T-helper 17 cell (primary cell): ENCODE measurements at regions not wholly inside any gene's neighbourhood (a gene's known extent, or its start where the extent isn't known, plus 50 kb on each side); places are given as distances from the start of the nearest gene placed in this dataset.
A peak's percentile ranks its signal among the peaks of the same experiment; 100 is the strongest.
"Not testable (repeated sequence)": the region's sequence is repeated elsewhere in the genome, so short reads cannot be mapped to it uniquely, and the experiment has no call there.

ENCODE experiments used
- ATAC-seq: fragments of 150-1000 bp; cut with Tn5 transposase; 2 replicates; pipeline ENCODE4 v1.10.0; 2021; ENCODE audit warnings: mild to moderate bottlenecking, moderate library complexity
- DNase-seq, 3 donors: peaks; one replicate each; pipeline versions ENCODE4 v3.0.0 to v3.0.0-alpha.2; 2020 to 2021
- H3K9me3 ChIP-seq: one replicate; pipeline ENCODE4 v1.7.0; 2013; ENCODE audit warnings: low read length, mild to moderate bottlenecking; ENCODE audit not compliant: control insufficient read depth, poor library complexity, severe bottlenecking
- H3K27ac Mint-ChIP-seq: one replicate; pipeline ENCODE4 v1.8.0; 2022; ENCODE audit warnings: mild to moderate bottlenecking, moderate library complexity, mixed read lengths
- H3K27me3 Mint-ChIP-seq: one replicate; pipeline ENCODE4 v1.8.0; 2022; ENCODE audit warnings: mixed read lengths
- H3K36me3 Mint-ChIP-seq: one replicate; pipeline ENCODE4 v1.8.0; 2022; ENCODE audit warnings: low read depth, mixed read lengths
- H3K4me1 Mint-ChIP-seq: one replicate; pipeline ENCODE4 v1.8.0; 2022; ENCODE audit warnings: mild to moderate bottlenecking, mixed read lengths
- H3K4me3 Mint-ChIP-seq: one replicate; pipeline ENCODE4 v1.8.0; 2022; ENCODE audit warnings: mild to moderate bottlenecking, moderate library complexity, mixed read lengths

- no peak for ATAC-seq
- H3K9me3 ChIP-seq: no peaks in the 10 kb centered on the region
- Mint-ChIP-seq H3K4me3 (no peak overlapping the region), H3K27ac (no peak overlapping the region), H3K36me3 (no peaks in the 10 kb centered on the region), H3K4me1 (peaks cover 2% of the 10 kb centered on the region), H3K27me3 (peaks cover 51% of the 10 kb centered on the region)
- DNase-seq: no peak
These were observed 127.6 kb upstream of the BMAL1 start for GRCh38 chr11:13149991-13150390.

GRCh38 chr11:13150487-13150886, 127.1 kb upstream of the BMAL1 start:
- Mint-ChIP-seq H3K27me3 (peaks cover 46% of the 10 kb centered on the region), H3K4me3 (no peak overlapping the region), H3K27ac (no peak overlapping the region), H3K4me1 (peaks cover 2% of the 10 kb centered on the region), H3K36me3 (no peaks in the 10 kb centered on the region)
- ATAC-seq: no peak
- H3K9me3 ChIP-seq: no peaks in the 10 kb centered on the region
- DNase-seq: no peak

- H3K27me3 Mint-ChIP-seq: peaks cover 44% of the 10 kb centered on the region
- H3K36me3 Mint-ChIP-seq: no peaks in the 10 kb centered on the region
These were observed 125.3 kb upstream of the BMAL1 start for GRCh38 chr11:13152264-13152663.

GRCh38 chr11:13152736-13153541, 124.7 kb upstream of the BMAL1 start:
- Mint-ChIP-seq H3K27me3 (peaks cover 45% of the 10 kb centered on the region), H3K36me3 (no peaks in the 10 kb centered on the region), H3K4me1 (no peaks in the 10 kb centered on the region), H3K4me3 (no peak overlapping the region), H3K27ac (no peak overlapping the region)
- no peaks in the 10 kb centered on the region for H3K9me3 ChIP-seq
- DNase-seq: no peak
- ATAC-seq: no peak

More at GRCh38 chr11:13152264-13152663, 125.3 kb upstream of the BMAL1 start:
- Mint-ChIP-seq H3K4me3 (no peak overlapping the region), H3K27ac (no peak overlapping the region), H3K4me1 (no peaks in the 10 kb centered on the region)
- DNase-seq: no peak
- no peak for ATAC-seq
- H3K9me3 ChIP-seq: no peaks in the 10 kb centered on the region

GRCh38 chr11:13154374-13154773, 123.2 kb upstream of the BMAL1 start:
- H3K27ac Mint-ChIP-seq: not testable (repeated sequence)

GRCh38 chr11:13160346-13160745, 117.2 kb upstream of the BMAL1 start:
- no peaks in the 10 kb centered on the region for H3K4me1 Mint-ChIP-seq
- DNase-seq (no peak), ATAC-seq (no peak)
- H3K36me3 Mint-ChIP-seq: no peaks in the 10 kb centered on the region
- H3K27ac Mint-ChIP-seq: no peak overlapping the region
- H3K27me3 Mint-ChIP-seq: peaks cover 40% of the 10 kb centered on the region
- no peaks in the 10 kb centered on the region for H3K9me3 ChIP-seq
- H3K4me3 Mint-ChIP-seq: no peak overlapping the region

More at GRCh38 chr11:13154374-13154773, 123.2 kb upstream of the BMAL1 start:
- H3K27me3 Mint-ChIP-seq: peaks cover 37% of the 10 kb centered on the region
- H3K4me1 Mint-ChIP-seq, ATAC-seq, H3K9me3 ChIP-seq, H3K4me3 Mint-ChIP-seq, H3K36me3 Mint-ChIP-seq, DNase-seq: not testable (repeated sequence)

- DNase-seq: no peak
- Mint-ChIP-seq H3K4me3 (no peak overlapping the region), H3K4me1 (no peaks in the 10 kb centered on the region), H3K36me3 (no peaks in the 10 kb centered on the region), H3K27ac (no peak overlapping the region), H3K27me3 (peaks cover 40% of the 10 kb centered on the region)
- no peaks in the 10 kb centered on the region for H3K9me3 ChIP-seq
- ATAC-seq: no peak
These were observed 116.8 kb upstream of the BMAL1 start for GRCh38 chr11:13160806-13161205.

- no peak overlapping the region for H3K27ac Mint-ChIP-seq
- ATAC-seq: no peak
- peaks cover 52% of the 10 kb centered on the region for H3K27me3 Mint-ChIP-seq
- H3K9me3 ChIP-seq: no peaks in the 10 kb centered on the region
- DNase-seq: no peak
- no peak overlapping the region for H3K4me3 Mint-ChIP-seq
- H3K4me1 Mint-ChIP-seq: no peaks in the 10 kb centered on the region
- H3K36me3 Mint-ChIP-seq: no peaks in the 10 kb centered on the region
These were observed 114.4 kb upstream of the BMAL1 start for GRCh38 chr11:13163158-13163557.

GRCh38 chr11:13166036-13166435, 111.6 kb upstream of the BMAL1 start:
- peaks cover 59% of the 10 kb centered on the region for H3K27me3 Mint-ChIP-seq
- no peaks in the 10 kb centered on the region for H3K4me1 Mint-ChIP-seq
- no peaks in the 10 kb centered on the region for H3K9me3 ChIP-seq
- no peak for ATAC-seq
- no peaks in the 10 kb centered on the region for H3K36me3 Mint-ChIP-seq
- H3K27ac Mint-ChIP-seq: no peak overlapping the region
- DNase-seq: no peak
- H3K4me3 Mint-ChIP-seq: no peak overlapping the region

GRCh38 chr11:13168271-13168670, 109.3 kb upstream of the BMAL1 start:
- H3K27ac Mint-ChIP-seq: no peak overlapping the region
- ATAC-seq: no peak

GRCh38 chr11:13169709-13170108, 107.9 kb upstream of the BMAL1 start:
- H3K36me3 Mint-ChIP-seq: no peaks in the 10 kb centered on the region
- no peaks in the 10 kb centered on the region for H3K9me3 ChIP-seq
- H3K27ac Mint-ChIP-seq: no peak overlapping the region
- H3K4me1 Mint-ChIP-seq: peaks cover 2% of the 10 kb centered on the region
- no peak overlapping the region for H3K4me3 Mint-ChIP-seq
- DNase-seq: no peak
- no peak for ATAC-seq
- H3K27me3 Mint-ChIP-seq: peaks cover 68% of the 10 kb centered on the region

More at GRCh38 chr11:13168271-13168670, 109.3 kb upstream of the BMAL1 start:
- DNase-seq: no peak
- no peaks in the 10 kb centered on the region for H3K36me3 Mint-ChIP-seq
- H3K4me1 Mint-ChIP-seq: no peaks in the 10 kb centered on the region
- H3K9me3 ChIP-seq: no peaks in the 10 kb centered on the region
- no peak overlapping the region for H3K4me3 Mint-ChIP-seq
- peaks cover 68% of the 10 kb centered on the region for H3K27me3 Mint-ChIP-seq

- H3K4me1 Mint-ChIP-seq: peaks cover 5% of the 10 kb centered on the region
- ATAC-seq (no peak), DNase-seq (no peak)
- H3K27ac Mint-ChIP-seq: no peak overlapping the region
- no peaks in the 10 kb centered on the region for H3K36me3 Mint-ChIP-seq
- H3K9me3 ChIP-seq: no peaks in the 10 kb centered on the region
- H3K4me3 Mint-ChIP-seq: no peak overlapping the region
- H3K27me3 Mint-ChIP-seq: peaks cover 52% of the 10 kb centered on the region
These were observed 103.5 kb upstream of the BMAL1 start for GRCh38 chr11:13174090-13174489.

- peak overlapping the region; percentile 62 for H3K4me3 Mint-ChIP-seq
- peaks cover 20% of the 10 kb centered on the region for H3K27me3 Mint-ChIP-seq
- ATAC-seq (peak; percentile 66), DNase-seq (no peak)
- no peak overlapping the region for H3K27ac Mint-ChIP-seq
- no peaks in the 10 kb centered on the region for H3K36me3 Mint-ChIP-seq
- peaks cover 4% of the 10 kb centered on the region for H3K4me1 Mint-ChIP-seq
- H3K9me3 ChIP-seq: no peaks in the 10 kb centered on the region
These were observed 94.3 kb upstream of the BMAL1 start for GRCh38 chr11:13183094-13183825.
